Thyroid gland (tissue), 4 donors: ENCODE measurements at regions not wholly inside any gene's neighbourhood (a gene's known extent, or its start where the extent isn't known, plus 50 kb on each side); places are given as distances from the start of the nearest gene placed in this dataset.

Source experiments
- DNase-seq, 2 donors: peaks; one replicate each; pipeline ENCODE4 v3.0.0-alpha.2; 2019
- H3K27ac ChIP-seq, 3 donors: fragments of 200-600 bp; sonication (generic); 1 replicate in 2 of 3; 2 replicates in 1 of 3; pipeline ENCODE4 v1.5.1; 2016 to 2019; ENCODE audit warnings: mild to moderate bottlenecking in 1 of 3, moderate library complexity in 1 of 3
- H3K27me3 ChIP-seq: fragments of 200-600 bp; sonication (generic); one replicate; pipeline ENCODE4 v1.5.1; 2019
- H3K36me3 ChIP-seq, 2 donors: fragments of 200-600 bp; sonication (generic); one replicate each; pipeline ENCODE4 v1.5.1; 2016 to 2019
- H3K4me1 ChIP-seq, 2 donors: fragments of 200-600 bp; sonication (generic); one replicate each; pipeline ENCODE4 v1.5.1; 2017 to 2019
- H3K4me3 ChIP-seq, 3 donors: fragments of 200-600 bp; sonication (generic); replicated peaks in 1 of 3; 1 replicate in 2 of 3; 2 replicates in 1 of 3; pipeline ENCODE4 v1.5.1; 2016; ENCODE audit warnings: mild to moderate bottlenecking in 1 of 3
- H3K9me3 ChIP-seq: fragments of 200-600 bp; sonication (generic); one replicate; pipeline ENCODE4 v1.5.1; 2017
- POLR2A ChIP-seq, 2 donors: fragments of 450-650 bp; IDR thresholded peaks; one replicate each; pipeline ENCODE4 v1.6.1; 2017; ENCODE audit warnings: antibody characterized with exemption in 2 of 2, mild to moderate bottlenecking in 2 of 2, moderate library complexity in 1 of 2
- WGBS, 2 donors: methylation state at CpG; one replicate each; pipeline ENCODE4 v1.1.5; 2017; 5-methylcytosine and 5-hydroxymethylcytosine counted together
- intact Hi-C: fragments of 100-400 bp; cut with DNase I; formaldehyde crosslinking; loops from one replicate; pipeline ENCODE4 v1.15.1; 2023
- TF ChIP-seq, protein P1 (sequence below), 6 experiments: fragments of 200-600 bp in 3 of 6; fragments of 450-650 bp in 3 of 6; sonication (generic) in 3 of 6; IDR thresholded peaks; one replicate each; pipeline ENCODE4 v1.5.1; 2016 to 2019; ENCODE audit warnings: antibody characterized with exemption in 6 of 6, mild to moderate bottlenecking in 2 of 6, inconsistent platforms in 1 of 6, moderate library complexity in 1 of 6

- H3K27ac ChIP-seq, result no peak overlapping the region
- H3K4me1 ChIP-seq, result no peaks in the 10 kb centered on the region
- DNase-seq, result no peak
- no peak overlapping the region for H3K4me3 ChIP-seq
- H3K36me3 ChIP-seq, result no peaks in the 10 kb centered on the region
- no peaks in the 10 kb centered on the region for H3K9me3 ChIP-seq
- intact Hi-C loops, result no loop called here
- TF ChIP-seq POLR2A (IDR thresholded peaks at IDR 0.05), result no peak
- TF ChIP-seq, protein P1, sequence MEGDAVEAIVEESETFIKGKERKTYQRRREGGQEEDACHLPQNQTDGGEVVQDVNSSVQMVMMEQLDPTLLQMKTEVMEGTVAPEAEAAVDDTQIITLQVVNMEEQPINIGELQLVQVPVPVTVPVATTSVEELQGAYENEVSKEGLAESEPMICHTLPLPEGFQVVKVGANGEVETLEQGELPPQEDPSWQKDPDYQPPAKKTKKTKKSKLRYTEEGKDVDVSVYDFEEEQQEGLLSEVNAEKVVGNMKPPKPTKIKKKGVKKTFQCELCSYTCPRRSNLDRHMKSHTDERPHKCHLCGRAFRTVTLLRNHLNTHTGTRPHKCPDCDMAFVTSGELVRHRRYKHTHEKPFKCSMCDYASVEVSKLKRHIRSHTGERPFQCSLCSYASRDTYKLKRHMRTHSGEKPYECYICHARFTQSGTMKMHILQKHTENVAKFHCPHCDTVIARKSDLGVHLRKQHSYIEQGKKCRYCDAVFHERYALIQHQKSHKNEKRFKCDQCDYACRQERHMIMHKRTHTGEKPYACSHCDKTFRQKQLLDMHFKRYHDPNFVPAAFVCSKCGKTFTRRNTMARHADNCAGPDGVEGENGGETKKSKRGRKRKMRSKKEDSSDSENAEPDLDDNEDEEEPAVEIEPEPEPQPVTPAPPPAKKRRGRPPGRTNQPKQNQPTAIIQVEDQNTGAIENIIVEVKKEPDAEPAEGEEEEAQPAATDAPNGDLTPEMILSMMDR (IDR thresholded peaks at IDR 0.05), result no peak
- no peaks in the 10 kb centered on the region for H3K27me3 ChIP-seq
- WGBS, 2 donors, result 46 to 76% methylated on average over 1 to 2 of the region's 2 CpGs
Measured at GRCh38 chrX:4935846-4936245, 1222.4 kb upstream of the PRKX start.

- no peak for DNase-seq
- 92 to 93% methylated on average over 2 of the region's 2 CpGs for WGBS, 2 donors
- Histone ChIP-seq H3K4me1 (no peaks in the 10 kb centered on the region), H3K36me3 (no peaks in the 10 kb centered on the region), H3K9me3 (no peaks in the 10 kb centered on the region), H3K27me3 (no peaks in the 10 kb centered on the region), H3K4me3 (no peak overlapping the region), H3K27ac (no peak overlapping the region)
- intact Hi-C loops, result no loop called here
- no peak for TF ChIP-seq POLR2A (IDR thresholded peaks at IDR 0.05)
- TF ChIP-seq, protein P1 (IDR thresholded peaks at IDR 0.05), result no peak
Measured at GRCh38 chrX:4935401-4935800, 1222.0 kb upstream of the PRKX start.

GRCh38 chrX:4932790-4933189 lies 1219.3 kb upstream of the PRKX start:
- DNase-seq, result no peak
- WGBS, 2 donors, result 43 to 60% methylated on average over 5 of the region's 5 CpGs
- intact Hi-C loops, result no loop called here
- Histone ChIP-seq H3K27ac (no peak overlapping the region), H3K4me3 (no peak overlapping the region), H3K27me3 (no peaks in the 10 kb centered on the region), H3K4me1 (no peaks in the 10 kb centered on the region), H3K9me3 (no peaks in the 10 kb centered on the region), H3K36me3 (no peaks in the 10 kb centered on the region)
- TF ChIP-seq, protein P1 (IDR thresholded peaks at IDR 0.05), result no peak
- TF ChIP-seq POLR2A (IDR thresholded peaks at IDR 0.05), result no peak

DNA sequence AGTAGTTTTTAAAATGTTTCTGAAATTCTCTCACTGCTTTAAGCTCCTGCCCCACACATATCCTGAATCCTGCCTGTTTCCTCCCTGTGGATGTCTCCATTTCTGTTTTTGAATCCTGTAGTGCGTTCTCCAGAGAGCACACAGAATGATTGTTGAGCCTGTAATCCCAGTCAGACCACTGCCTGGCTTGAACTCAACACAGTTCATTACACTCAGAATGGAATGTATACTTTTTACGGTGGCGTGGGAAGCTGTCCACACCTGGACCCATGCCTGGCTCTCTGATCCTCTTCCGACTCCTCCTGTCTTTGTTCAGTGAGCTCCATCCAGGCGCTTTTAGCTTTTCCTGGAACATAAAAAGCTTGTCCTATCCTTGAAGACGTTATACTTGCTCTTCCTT lies 1217.0 kb upstream of the PRKX start:
- H3K27me3 ChIP-seq, result no peaks in the 10 kb centered on the region
- H3K27ac ChIP-seq, result no peak overlapping the region
- no peaks in the 10 kb centered on the region for H3K9me3 ChIP-seq
- H3K4me3 ChIP-seq, result no peak overlapping the region
- 29 to 38% methylated on average over 6 of the region's 6 CpGs for WGBS, 2 donors
- TF ChIP-seq POLR2A (IDR thresholded peaks at IDR 0.05), result no peak
- TF ChIP-seq, protein P1 (IDR thresholded peaks at IDR 0.05), result no peak
- no peak for DNase-seq
- intact Hi-C loops, result no loop called here
- H3K4me1 ChIP-seq, result no peaks in the 10 kb centered on the region
- no peaks in the 10 kb centered on the region for H3K36me3 ChIP-seq

- 81 to 90% methylated on average over 5 of the region's 5 CpGs for WGBS, 2 donors
- H3K4me1 ChIP-seq, result no peaks in the 10 kb centered on the region
- H3K4me3 ChIP-seq, result no peak overlapping the region
- DNase-seq, result no peak
- TF ChIP-seq, protein P1 (IDR thresholded peaks at IDR 0.05), result no peak
- no peak for TF ChIP-seq POLR2A (IDR thresholded peaks at IDR 0.05)
- H3K9me3 ChIP-seq, result no peaks in the 10 kb centered on the region
- no peaks in the 10 kb centered on the region for H3K36me3 ChIP-seq
- intact Hi-C loops, result no loop called here
- no peaks in the 10 kb centered on the region for H3K27me3 ChIP-seq
- H3K27ac ChIP-seq, result no peak overlapping the region
Measured at GRCh38 chrX:4925911-4926310, 1212.5 kb upstream of the PRKX start.
